ENCODE measurements at regions not wholly inside any gene's neighbourhood (a gene's known extent, or its start where the extent isn't known, plus 50 kb on each side); places are given as distances from the start of the nearest gene placed in this dataset.

GRCh38 chr17:34874478-34874877 lies 86.8 kb downstream of the CCT6B start:
- no peak for DNase-seq

- no peak for DNase-seq
Measured at GRCh38 chr17:34872640-34873039, 88.6 kb downstream of the CCT6B start.

GRCh38 chr17:34869641-34870040 lies 91.6 kb downstream of the CCT6B start:
- DNase-seq = no peak

GRCh38 chr17:34865716-34866115 lies 95.5 kb downstream of the CCT6B start:
- no peak for DNase-seq

GRCh38 chr17:34862384-34862783 lies 98.9 kb downstream of the CCT6B start:
- no peak for DNase-seq

- DNase-seq = no peak
Measured at GRCh38 chr17:34861864-34862263, 99.4 kb downstream of the CCT6B start.

GRCh38 chr17:34859652-34860051 lies 101.6 kb downstream of the CCT6B start:
- no peak for DNase-seq

- no peak for DNase-seq
Measured at GRCh38 chr17:34858591-34859565, 102.4 kb downstream of the CCT6B start.

GRCh38 chr17:34853924-34854323 lies 107.3 kb downstream of the CCT6B start:
- DNase-seq = no peak

GRCh38 chr17:34852614-34853013 lies 108.6 kb downstream of the CCT6B start:
- no peak for DNase-seq

- no peak for DNase-seq
Measured at GRCh38 chr17:34851961-34852540, 109.2 kb downstream of the CCT6B start.

- no peak for DNase-seq
Measured at GRCh38 chr17:34850964-34851363, 110.3 kb downstream of the CCT6B start.

- no peak for DNase-seq
Measured at GRCh38 chr17:34850023-34850422, 111.2 kb downstream of the CCT6B start.

- no peak for DNase-seq
Measured at GRCh38 chr17:34847938-34848337, 113.3 kb downstream of the CCT6B start.

GRCh38 chr17:34845296-34845695 lies 116.0 kb downstream of the CCT6B start:
- DNase-seq = no peak

GRCh38 chr17:34843682-34844081 lies 117.6 kb downstream of the CCT6B start:
- no peak for DNase-seq

GRCh38 chr17:34842235-34842634 lies 119.0 kb downstream of the CCT6B start:
- DNase-seq = no peak

GRCh38 chr17:34841467-34841866 lies 119.8 kb downstream of the CCT6B start:
- no peak for DNase-seq

- no peak for DNase-seq
Measured at GRCh38 chr17:34840750-34841149, 120.5 kb downstream of the CCT6B start.

- DNase-seq = no peak
Measured at GRCh38 chr17:34837876-34838478, 123.3 kb downstream of the CCT6B start.

GRCh38 chr17:34832376-34832775 lies 128.9 kb downstream of the CCT6B start:
- no peak for DNase-seq

GRCh38 chr17:34827008-34827407 lies 134.3 kb downstream of the CCT6B start:
- no peak for DNase-seq

GRCh38 chr17:34826332-34826731 lies 134.9 kb downstream of the CCT6B start:
- no peak for DNase-seq

- no peak for DNase-seq
Measured at GRCh38 chr17:34825884-34826283, 135.4 kb downstream of the CCT6B start.

Measured in NCI-H345 (cell line).